NCI-H2196 treated with DMSO at 0.1 percent for 48 hours (cell line): ENCODE measurements at regions not wholly inside any gene's neighbourhood (a gene's known extent, or its start where the extent isn't known, plus 50 kb on each side); places are given as distances from the start of the nearest gene placed in this dataset.
"Not testable (repeated sequence)": the region's sequence is repeated elsewhere in the genome, so short reads cannot be mapped to it uniquely, and the experiment has no call there.

Source experiments
- DNase-seq: peaks from one replicate; lab custom pipeline; 2025; ENCODE audit not compliant: unreplicated experiment; lab: John Stamatoyannopoulos, UW

DNA sequence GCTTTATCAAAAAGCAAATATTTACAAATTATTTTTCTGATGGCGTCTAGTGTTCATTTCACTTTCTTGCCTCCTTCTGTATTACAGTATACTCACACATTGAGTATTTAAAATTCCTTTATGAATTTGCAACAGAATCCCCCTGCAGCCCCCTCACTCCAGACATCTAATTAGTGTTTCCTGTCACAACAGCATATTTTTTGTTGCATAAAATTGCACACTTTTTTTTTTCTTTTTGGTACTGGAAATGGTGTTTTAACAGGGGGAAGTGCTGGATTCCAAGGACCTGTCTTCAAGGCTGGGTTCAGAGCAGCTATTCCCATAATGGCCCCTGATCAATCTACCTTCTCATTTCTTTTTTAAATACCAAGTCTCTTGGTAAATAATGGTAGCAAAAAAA lies 184.3 kb upstream of the HMCN1 start:
- DNase-seq, result no peak

DNA sequence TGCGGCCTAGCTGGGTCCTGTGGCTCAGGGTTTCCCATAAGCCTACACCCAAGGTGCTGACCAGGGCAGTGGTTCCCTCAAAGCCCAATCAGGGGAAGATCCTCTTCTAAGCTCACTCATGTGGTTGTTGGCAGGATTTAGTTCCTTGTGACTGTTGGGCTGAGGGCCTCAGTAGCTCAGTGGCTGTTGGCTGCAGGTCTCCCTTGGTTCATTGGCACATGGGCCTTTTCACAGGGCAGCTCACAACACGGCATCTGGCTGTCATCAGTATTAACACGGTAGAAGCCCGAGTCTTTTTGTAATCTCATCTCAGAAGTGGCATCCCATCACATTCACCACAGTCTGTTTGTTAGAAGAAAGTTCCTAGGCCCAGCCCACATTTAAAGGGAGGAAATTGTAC lies 188.2 kb upstream of the HMCN1 start:
- DNase-seq, result no peak

DNA sequence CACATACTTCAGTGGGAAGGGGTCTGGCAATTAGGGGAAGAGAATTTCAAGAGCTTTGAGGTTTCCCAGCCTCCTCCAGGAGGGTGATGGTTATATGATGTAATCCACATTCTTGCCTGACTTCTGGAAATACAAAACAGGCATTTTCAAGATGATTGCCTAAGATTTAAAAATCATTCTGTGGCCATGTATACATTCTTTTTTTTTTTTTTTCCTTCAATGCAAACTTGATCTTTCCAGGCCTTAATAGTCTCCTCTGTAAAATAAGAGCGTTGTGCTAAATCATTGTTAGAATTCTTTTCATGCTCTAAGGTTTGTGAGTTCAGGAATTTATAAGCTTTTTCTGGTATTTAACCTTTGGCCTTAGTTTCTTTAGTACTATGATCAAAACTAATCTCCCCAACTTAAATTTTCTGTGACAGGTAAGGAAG lies 192.3 kb upstream of the HMCN1 start:
- DNase-seq, result no peak

DNA sequence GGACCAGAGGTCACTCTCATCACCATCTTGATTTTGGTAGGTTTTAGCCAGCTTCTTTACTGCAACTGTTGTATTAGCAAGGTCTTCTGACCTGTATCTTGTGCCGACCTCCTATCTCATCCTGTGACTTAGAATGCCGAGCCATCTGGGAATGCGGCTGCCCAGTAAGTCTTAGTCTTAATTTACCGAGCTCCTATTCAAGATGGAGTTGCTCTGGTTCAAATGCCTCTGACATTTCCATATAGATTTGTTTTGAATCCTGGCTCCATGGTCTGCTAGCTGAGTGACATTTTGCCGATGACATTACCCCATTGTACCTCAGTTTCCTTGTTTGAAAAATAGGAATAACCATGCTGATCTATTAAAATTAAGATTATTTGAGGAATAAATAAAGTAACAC lies 193.9 kb upstream of the HMCN1 start:
- DNase-seq, result no peak

DNA sequence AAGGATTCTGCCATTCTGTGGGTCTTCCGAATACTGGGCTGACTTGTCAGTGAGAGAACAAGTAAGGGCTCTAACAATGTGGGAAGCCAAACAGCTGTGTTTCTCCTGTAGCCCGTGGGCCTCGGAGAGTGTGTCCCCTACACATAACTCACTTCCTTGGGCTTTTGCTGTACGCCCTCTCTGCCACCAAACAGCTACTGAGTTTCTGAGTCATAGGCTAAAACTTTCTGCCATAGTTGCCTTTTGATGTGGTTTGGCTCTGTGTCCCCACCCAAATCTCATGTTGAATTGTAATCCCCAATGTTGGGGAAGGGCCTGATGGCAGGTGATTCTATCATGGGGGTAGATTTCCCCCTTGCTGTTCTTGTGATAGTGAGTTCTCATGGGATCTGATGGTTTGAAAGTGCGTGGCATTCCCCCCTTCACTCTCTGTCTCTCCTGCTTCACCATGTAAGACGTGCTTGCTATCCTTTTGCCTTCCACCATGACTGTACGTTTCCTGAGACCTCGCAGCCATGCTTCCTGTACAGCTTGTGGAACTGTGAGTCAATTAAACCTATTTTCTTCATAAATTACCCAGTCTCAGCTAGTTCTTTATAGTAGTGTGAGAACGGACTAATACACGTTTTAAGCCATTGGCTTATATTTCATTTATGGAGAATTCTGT lies 194.8 kb upstream of the HMCN1 start:
- DNase-seq, result no peak

DNA sequence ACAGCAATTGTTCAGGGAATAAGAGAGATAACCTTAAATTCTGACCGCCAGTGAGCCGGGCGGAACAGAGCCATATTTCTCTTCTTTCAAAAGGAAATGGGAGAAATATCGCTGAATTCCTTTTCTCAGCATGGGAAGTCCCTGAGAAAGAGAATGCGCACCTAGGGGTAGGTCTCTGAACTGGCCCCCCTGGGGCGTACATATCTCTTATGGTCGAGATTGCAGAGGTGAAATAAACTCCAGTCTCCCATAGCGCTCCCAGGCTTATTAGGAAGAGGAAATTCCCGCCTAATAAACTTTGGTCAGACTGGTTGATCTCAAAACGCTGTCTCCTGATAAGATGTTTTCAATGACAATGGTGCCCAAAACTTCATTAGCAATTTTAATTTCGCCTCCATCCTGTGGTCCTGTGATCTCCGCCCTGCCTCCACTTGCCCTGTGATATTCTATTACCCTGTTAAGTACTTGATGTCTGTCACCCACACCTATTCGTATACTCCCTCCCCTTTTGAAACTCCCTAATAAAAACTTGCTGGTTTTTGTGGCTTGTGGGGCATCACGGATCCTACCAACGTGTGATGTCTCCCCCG lies 195.8 kb upstream of the HMCN1 start:
- DNase-seq, result not testable (repeated sequence)

DNA sequence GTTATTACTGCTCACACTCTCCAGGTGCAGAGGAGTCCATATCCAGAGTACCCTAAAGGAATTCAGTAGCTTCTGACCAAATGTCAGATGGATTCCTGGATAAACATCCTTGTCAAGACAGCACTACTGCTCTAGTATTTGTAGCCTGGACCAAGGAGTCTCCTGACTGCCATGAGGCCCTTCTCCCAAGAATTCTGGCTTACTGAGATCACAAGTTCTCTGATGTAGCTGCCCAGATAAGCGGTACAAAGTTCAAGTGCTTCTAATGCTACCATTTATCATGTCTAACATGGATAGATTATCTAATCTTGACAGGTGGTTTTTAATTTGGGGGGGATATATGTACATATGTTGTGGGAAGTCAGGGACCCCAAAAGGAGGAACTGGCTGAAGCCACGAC lies 196.6 kb upstream of the HMCN1 start:
- DNase-seq, result no peak

DNA sequence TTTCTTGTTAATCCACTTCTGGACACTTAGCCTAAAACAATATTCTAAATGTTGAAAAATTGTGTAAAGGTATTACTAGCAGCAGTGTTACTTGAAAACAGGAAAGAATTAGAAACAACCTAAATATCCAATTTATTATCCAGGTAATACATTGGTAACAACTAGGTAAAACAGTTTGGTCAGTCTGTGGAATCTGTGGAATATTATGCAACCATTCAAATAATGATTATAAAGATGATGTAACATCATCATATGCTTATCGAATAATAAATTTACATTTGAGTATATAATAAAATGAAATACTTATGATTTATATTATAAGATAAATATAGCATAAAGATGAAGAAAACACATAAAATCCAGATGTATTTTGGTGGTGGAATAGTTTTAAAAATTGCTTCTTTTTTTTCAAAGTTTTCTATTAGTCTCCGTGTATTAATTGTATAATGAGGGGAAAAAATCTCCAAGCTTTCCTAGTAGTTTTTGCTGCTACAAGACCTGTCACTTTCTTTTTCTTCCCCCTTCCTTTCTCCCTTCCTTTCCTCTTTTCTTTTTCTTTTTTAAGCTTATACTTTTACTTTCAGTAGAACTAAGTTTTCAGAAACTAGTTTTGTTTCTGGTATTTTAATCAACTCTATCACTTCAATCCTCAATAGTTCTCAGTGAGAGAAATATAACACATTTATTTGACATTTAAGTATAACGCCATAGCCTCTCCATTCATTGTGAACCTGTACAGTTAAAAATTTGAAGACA lies 197.8 kb upstream of the HMCN1 start:
- DNase-seq, result no peak

DNA sequence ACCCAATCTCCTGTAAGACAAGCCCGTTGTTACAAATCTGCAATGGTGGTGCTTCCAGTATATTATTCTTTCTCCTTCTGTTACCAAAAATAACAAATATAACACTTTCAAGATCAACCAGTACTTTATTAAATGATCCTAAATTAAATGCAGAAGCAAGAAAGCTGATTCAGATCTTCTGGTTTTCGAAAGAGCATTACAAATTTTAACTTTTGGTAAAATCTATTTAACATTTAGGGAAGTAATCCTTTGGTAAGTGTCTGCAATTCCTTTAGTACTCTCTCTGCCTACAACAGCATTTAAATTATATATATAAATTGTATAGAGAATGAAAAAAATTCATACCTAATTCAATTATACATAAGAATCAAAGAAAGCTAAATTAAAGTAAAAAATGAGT lies 198.6 kb upstream of the HMCN1 start:
- DNase-seq, result no peak

DNA sequence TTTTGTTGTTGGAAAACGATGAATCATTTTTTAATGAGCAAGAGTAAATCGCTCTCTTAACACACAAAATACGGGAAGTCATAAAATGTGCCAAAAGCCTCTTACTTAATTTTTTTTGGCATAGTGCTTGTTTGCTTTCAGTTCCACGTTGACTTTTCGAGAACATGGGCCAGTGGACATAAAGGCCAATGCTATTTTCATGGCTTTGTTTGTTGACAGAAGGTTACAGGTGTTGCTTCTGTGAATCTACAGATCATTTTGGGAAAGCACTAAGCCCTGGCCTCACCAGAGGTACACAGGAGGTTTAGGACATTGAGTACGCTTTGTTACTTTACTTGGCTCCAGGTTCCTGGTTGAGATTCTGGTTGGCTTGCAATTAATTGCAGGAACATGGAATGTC lies 199.4 kb upstream of the HMCN1 start:
- DNase-seq, result peak; percentile 89

DNA sequence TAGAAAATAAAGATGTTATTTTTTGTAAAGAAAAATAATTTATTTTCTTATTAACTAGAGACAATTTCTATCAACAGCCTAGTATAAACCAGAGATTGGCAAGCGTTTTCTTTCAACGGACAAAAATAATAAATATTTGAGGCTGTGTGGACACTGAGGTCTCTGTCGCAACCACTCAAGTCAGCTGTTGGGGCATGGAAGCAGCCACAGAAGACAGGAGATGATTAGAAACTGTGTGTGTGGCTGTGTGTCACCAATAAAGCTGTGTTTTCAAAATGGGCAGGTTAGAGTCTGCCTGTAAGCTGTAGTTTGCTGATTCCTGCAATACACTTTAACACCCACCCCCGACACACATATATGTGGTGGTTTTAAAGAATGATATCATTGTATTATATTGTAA lies 200.6 kb upstream of the HMCN1 start:
- DNase-seq, result no peak

DNA sequence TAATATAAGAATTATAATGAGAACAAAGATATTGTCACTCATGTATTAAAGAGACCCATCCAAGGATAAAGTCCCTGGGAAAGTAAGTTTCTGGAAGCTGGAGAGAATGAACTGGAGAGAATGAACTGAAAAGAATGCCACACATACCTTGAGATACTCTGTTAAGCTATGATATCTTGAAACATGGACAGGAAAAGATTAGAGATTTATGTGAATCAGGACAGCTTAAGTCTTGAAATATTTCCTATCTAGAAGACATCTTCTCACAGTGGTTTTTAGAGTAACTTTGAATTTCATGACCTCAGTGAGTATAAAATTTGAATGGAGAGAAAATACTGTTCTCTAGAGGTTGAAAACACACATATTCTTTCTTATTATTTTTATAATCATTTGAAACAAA lies 201.3 kb upstream of the HMCN1 start:
- DNase-seq, result no peak

DNA sequence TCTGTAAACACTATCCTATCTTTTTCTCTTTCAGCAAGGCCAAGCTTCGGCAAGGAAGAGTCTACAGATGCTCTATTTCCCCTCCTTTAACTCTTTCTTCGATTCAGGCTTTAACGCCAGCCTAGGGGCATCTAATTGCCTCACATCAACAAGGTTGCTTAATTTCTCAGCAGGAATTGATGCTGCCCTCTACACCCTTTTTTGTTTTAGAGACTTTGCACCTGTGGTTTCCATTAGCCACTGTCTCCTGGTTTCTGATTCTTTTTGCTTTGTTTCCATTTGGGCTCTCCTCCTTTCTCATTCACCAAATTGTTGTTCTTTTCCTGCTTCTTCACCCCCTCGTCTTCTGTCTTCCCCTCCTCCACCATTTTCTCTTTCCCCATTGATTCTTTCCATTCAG lies 202.4 kb upstream of the HMCN1 start:
- DNase-seq, result no peak

DNA sequence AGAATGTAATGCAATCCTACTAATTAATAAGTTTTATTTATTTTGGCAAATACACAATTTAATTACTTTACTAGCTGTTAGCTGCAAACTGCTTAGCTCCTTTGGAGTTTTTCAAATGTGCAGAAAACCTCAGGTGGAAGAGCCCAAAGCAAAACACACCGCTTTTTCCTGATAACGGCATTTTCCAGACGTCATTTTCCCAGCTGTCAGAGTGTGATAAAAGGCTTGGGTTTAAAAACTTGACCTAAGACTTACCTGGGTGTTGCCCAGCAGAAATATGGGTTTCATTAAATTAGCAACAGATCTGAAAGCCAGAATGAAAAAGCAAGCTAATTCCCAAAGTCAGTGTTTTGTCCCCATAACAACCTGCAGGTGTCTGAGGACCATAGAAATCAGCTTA lies 204.0 kb upstream of the HMCN1 start:
- no peak for DNase-seq

DNA sequence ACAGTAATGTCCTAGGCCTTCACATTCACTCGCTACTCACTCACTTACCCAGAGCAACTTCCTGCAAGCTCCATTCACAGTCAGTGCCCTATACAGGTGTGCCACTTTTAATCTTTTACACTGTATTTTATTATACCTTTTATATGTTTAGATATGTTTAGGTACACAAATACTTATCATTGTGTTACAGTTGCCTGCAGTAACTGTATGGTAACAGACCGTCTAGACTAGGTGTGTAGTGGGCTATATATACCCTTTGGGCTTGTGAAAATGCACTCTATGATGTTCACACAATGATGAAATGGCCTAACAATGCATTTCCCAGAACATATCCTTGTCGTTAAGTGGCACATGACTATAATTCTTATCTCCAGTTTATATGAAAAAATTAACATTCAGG lies 204.5 kb upstream of the HMCN1 start:
- no peak for DNase-seq

DNA sequence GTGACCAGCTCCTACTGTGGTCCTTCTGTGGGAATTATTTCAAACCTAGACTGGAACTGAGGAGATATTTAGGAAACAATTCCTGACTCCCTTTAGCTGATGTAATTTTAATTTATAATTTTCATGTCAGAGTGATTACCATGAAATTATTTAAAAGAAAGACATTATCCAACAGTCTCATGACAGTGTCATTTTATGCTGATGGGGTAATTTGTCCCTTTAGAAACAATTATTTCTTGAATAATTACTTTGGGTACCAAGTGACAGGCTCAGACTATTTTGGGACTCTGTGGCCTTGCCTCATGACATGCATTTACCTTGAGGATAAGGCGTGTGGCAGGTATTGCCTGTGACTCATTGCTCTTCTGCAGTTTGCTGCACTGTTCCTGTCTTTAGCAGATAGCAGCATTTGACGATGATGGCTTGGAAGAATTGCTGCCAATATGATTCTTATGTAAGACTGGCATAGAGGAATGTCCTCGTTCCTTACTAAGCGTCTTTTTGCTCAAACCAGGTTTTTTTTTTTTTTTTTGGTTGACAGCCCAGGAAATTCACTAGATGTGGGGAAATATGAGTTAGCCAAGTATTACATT lies 206.0 kb upstream of the HMCN1 start:
- DNase-seq, result no peak

DNA sequence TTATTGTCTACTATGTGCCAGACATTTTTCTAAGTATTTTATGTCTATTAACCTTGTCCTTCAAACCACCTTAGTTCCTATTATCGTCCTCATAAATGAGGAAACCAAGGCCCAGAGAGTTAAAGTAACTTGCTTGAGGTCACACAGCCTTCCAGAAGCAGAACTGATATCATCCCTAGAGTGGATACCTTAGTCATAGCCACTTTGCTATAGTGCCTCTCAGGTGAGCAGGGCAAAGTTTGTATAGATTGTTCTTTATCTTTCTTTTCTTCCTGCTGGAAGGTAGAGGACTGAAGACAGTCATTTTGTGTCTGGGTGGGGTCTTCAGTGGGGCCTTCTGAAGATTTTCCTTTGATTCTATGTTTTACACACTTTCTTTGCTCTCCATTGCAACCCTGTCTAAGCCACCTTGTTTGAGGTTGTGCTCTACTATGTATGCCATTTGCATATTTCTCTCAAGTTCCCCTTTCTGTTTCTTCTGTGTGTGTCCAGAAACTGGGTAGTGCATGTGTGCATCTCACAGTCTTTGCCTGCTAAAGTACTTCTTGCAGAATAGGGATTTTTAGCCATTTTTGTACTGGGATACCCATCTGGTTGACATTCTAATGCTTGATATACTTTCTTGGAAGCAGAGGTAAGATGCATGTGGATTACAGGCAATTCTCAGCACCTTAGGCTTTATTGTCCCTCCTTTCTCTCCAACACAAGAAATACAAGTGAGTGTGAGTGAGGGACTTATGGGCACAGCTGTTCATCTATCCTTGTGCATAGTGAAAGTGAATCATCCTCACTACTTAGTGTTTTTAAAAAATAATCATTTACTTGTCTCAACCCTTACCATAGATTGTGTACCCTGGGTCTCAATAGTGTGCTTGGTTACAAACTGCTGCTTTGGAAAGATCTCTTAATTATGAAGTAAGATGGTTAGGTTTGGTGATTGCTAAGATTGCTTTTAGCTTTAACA lies 207.6 kb upstream of the HMCN1 start:
- DNase-seq, result no peak

DNA sequence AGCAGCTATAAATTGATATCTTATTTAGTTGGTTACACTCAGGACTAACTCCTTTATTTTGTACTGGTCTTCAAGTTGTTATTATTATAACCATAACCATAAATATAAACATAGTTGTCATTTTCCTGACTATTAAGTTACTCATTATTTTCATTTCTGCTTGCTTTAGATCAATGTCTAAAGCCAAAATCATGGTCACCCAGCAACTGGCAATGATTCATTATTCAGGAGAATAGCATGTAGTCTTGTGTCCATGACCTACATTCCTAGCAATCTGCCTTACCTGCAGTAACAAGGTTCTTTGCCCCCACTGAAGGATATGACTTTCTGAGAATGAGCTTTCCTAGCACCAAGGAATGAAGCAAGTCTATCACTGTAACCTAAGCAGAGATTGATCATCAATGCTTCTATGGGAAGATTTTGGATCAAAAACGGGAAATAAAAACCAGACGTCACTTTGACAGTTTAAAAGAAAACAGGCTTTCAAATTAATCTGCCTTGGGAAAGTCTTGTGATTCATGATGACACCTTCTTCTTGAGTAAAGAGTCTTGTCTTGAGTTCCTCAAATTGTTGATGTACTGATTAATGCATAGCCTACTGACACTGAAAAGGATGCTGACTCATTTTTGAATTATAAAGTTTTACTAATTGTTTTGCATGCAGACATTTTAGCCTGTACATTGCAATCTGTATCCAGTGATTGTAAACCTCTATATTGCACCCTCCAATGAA lies 203.3 kb upstream of the IVNS1ABP start:
- DNase-seq, result no peak

DNA sequence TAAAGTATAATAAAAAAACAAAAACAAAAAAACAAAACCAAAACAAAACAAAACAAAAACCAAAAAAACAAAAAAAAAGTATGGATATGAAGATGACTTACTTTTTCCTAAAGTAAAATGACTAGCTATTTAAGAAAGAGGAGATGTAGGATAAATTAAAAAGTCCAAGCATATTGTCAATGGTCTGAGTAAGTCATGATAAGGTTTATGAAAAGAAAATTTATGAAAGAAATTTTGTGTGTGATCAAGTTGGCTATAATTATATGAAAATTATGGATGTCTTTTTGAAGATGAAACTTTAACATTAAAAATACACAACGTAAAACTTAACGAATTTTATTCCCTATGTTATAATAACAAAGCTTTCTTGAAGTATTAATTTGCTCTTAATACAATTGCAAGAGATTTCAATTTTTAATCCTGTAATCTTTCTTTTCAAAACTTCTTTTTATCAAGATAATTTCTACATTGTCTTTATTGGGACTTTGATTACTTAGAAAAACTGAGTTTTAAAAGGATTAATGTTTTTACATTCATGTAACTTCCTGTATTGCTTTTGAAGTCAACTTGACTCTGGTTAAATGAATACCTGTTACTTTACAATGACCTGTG lies 200.9 kb upstream of the IVNS1ABP start:
- no peak for DNase-seq

DNA sequence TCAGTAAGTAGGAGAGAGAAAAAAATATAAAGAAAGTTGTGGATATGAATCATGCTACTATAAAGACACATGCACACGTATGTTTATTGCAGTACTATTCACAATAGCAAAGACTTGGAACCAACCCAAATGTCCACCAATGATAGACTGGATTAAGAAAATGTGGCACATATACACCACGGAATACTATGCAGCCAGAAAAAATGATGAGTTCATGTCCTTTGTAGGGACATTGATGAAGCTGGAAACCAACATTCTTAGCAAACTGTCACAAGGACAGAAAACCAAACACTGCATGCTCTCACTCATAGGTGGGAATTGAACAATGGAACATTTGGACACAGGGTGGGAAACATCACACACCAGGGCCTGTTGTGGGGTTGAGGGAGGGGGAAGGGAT lies 200.3 kb upstream of the IVNS1ABP start:
- not testable (repeated sequence) for DNase-seq
